Right lobe of liver (tissue), 4 donors: ENCODE measurements at regions not wholly inside any gene's neighbourhood (a gene's known extent, or its start where the extent isn't known, plus 50 kb on each side); places are given as distances from the start of the nearest gene placed in this dataset.

Experiments
- POLR2A ChIP-seq: fragments of 450-650 bp; IDR thresholded peaks from one replicate; pipeline ENCODE4 v1.6.1; 2017; ENCODE audit warnings: antibody characterized with exemption, mild to moderate bottlenecking
- TF ChIP-seq, protein P1 (sequence below), 4 donors: fragments of 200-600 bp in 3 of 4; fragments of 450-650 bp in 1 of 4; IDR thresholded peaks; one replicate each; pipeline versions ENCODE4 v1.5.1 to v1.8.0; 2016 to 2022; ENCODE audit warnings: antibody characterized with exemption in 4 of 4, mild to moderate bottlenecking in 2 of 4
- donor health status: DM: no; HTN: no; CAD: no.
- donor health status: DM: no; HTN: no; CAD: no.
- donor health status: DM: no; HTN: yes; CAD: no.

DNA sequence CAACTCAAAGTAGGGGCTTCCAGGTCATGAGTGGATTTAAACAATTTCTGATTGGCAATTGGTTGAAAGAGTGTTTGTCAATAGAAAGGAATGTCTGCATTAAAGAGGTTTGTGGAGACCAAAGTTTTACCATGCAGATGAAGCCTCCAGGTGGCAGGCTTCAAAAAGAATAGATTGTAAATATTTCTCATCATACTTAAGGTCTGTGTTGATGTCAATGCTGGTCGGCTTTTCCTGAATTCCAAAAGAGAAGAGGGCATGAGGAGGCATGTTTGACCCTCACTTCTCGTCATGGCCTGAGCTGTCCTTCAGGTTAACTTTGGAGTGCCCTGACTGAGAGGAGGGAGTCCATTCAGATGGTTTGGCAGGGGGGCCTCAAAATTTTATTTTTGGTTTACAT lies 125.4 kb upstream of the RFC3 start:
- TF ChIP-seq, protein P1, sequence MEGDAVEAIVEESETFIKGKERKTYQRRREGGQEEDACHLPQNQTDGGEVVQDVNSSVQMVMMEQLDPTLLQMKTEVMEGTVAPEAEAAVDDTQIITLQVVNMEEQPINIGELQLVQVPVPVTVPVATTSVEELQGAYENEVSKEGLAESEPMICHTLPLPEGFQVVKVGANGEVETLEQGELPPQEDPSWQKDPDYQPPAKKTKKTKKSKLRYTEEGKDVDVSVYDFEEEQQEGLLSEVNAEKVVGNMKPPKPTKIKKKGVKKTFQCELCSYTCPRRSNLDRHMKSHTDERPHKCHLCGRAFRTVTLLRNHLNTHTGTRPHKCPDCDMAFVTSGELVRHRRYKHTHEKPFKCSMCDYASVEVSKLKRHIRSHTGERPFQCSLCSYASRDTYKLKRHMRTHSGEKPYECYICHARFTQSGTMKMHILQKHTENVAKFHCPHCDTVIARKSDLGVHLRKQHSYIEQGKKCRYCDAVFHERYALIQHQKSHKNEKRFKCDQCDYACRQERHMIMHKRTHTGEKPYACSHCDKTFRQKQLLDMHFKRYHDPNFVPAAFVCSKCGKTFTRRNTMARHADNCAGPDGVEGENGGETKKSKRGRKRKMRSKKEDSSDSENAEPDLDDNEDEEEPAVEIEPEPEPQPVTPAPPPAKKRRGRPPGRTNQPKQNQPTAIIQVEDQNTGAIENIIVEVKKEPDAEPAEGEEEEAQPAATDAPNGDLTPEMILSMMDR (IDR thresholded peaks at IDR 0.05), result no peak
- TF ChIP-seq POLR2A, result no peak
